Activated CD4-positive, alpha-beta T cell treated with anti-CD3 and anti-CD28 coated beads, Interleukin-2, amount 10 ng/mL, durations not matched to agents 7 days and 5 days (primary cell): ENCODE measurements at regions not wholly inside any gene's neighbourhood (a gene's known extent, or its start where the extent isn't known, plus 50 kb on each side); places are given as distances from the start of the nearest gene placed in this dataset.
"Not testable (repeated sequence)": the region's sequence is repeated elsewhere in the genome, so short reads cannot be mapped to it uniquely, and the experiment has no call there.

Experiments used
- CTCF ChIA-PET: fragments of 350-600 bp; sonication (Branson Sonifier 250); formaldehyde crosslinking; loops from one replicate; lab custom pipeline; 2021; ENCODE audit warnings: antibody characterized with exemption; lab: Charles Lee
- POLR2A ChIA-PET: fragments of 350-600 bp; sonication (Branson Sonifier 250); formaldehyde crosslinking; loops from one replicate; lab custom pipeline; 2021; ENCODE audit warnings: antibody characterized with exemption; lab: Charles Lee
- DNase-seq: peaks from one replicate; pipeline ENCODE4 v3.0.0-alpha.2; 2020
- H3K27ac Mint-ChIP-seq: one replicate; pipeline ENCODE4 v1.8.0; 2021; ENCODE audit warnings: mild to moderate bottlenecking, moderate library complexity, mixed read lengths
- H3K27me3 Mint-ChIP-seq: one replicate; pipeline ENCODE4 v1.8.0; 2021; ENCODE audit warnings: mixed read lengths
- H3K36me3 Mint-ChIP-seq: one replicate; pipeline ENCODE4 v1.8.0; 2021; ENCODE audit warnings: low read depth, mixed read lengths
- H3K4me1 Mint-ChIP-seq: one replicate; pipeline ENCODE4 v1.8.0; 2021; ENCODE audit warnings: mixed read lengths
- H3K4me3 Mint-ChIP-seq: one replicate; pipeline ENCODE4 v1.8.0; 2021; ENCODE audit warnings: mild to moderate bottlenecking, moderate library complexity, mixed read lengths
- H3K9me3 Mint-ChIP-seq: one replicate; pipeline ENCODE4 v1.8.0; 2021; ENCODE audit warnings: mixed read lengths

GRCh38 chr6:144423167-144423566 lies 138.0 kb downstream of the UTRN start:
- Mint-ChIP-seq H3K9me3 (no peaks in the 10 kb centered on the region), H3K36me3 (peaks cover 46% of the 10 kb centered on the region), H3K27ac (no peak overlapping the region), H3K4me1 (no peaks in the 10 kb centered on the region), H3K4me3 (no peak overlapping the region), H3K27me3 (no peaks in the 10 kb centered on the region)
- ChIA-PET CTCF (interaction anchor here (0.8 kb wide), 1 partner anchor 86 kb away, joined by 3 read pairs; no protein-coding TSS in a partner anchor), POLR2A (no interaction called here)
- DNase-seq: no peak

- POLR2A ChIA-PET: interaction anchor here (0.7 kb wide), 1 partner anchor 19 kb away, joined by 3 read pairs; no protein-coding TSS in a partner anchor
- no peak overlapping the region for H3K4me3 Mint-ChIP-seq
- H3K4me1 Mint-ChIP-seq: peaks cover 3% of the 10 kb centered on the region
- CTCF ChIA-PET: no interaction called here
- H3K27me3 Mint-ChIP-seq: no peaks in the 10 kb centered on the region
- no peak overlapping the region for H3K27ac Mint-ChIP-seq
- H3K9me3 Mint-ChIP-seq: peaks cover 3% of the 10 kb centered on the region
- peaks cover 64% of the 10 kb centered on the region for H3K36me3 Mint-ChIP-seq
- no peak for DNase-seq
These were observed 144.6 kb downstream of the UTRN start for GRCh38 chr6:144429753-144430152.

- H3K4me3 Mint-ChIP-seq, H3K4me1 Mint-ChIP-seq, CTCF ChIA-PET, H3K9me3 Mint-ChIP-seq, H3K27ac Mint-ChIP-seq, DNase-seq, H3K27me3 Mint-ChIP-seq, POLR2A ChIA-PET: not testable (repeated sequence)
- H3K36me3 Mint-ChIP-seq: peaks cover 61% of the 10 kb centered on the region
These were observed 148.3 kb downstream of the UTRN start for GRCh38 chr6:144433446-144433845.

GRCh38 chr6:144434308-144434990 lies 149.3 kb downstream of the UTRN start:
- CTCF ChIA-PET: interaction anchor here (0.9 to 1.3 kb wide), 3 partner anchors 10 to 25 kb away, joined by 3 to 7 read pairs (median 5); no protein-coding TSS in a partner anchor
- POLR2A ChIA-PET: interaction anchor here (0.7 kb wide), 1 partner anchor 87 kb away, joined by 4 read pairs; no protein-coding TSS in a partner anchor
- H3K4me3 Mint-ChIP-seq: no peak overlapping the region
- H3K9me3 Mint-ChIP-seq: peaks cover 8% of the 10 kb centered on the region
- H3K27ac Mint-ChIP-seq: no peak overlapping the region
- H3K27me3 Mint-ChIP-seq: no peaks in the 10 kb centered on the region
- H3K36me3 Mint-ChIP-seq: peaks cover 66% of the 10 kb centered on the region
- DNase-seq: no peak
- peaks cover 6% of the 10 kb centered on the region for H3K4me1 Mint-ChIP-seq

DNA sequence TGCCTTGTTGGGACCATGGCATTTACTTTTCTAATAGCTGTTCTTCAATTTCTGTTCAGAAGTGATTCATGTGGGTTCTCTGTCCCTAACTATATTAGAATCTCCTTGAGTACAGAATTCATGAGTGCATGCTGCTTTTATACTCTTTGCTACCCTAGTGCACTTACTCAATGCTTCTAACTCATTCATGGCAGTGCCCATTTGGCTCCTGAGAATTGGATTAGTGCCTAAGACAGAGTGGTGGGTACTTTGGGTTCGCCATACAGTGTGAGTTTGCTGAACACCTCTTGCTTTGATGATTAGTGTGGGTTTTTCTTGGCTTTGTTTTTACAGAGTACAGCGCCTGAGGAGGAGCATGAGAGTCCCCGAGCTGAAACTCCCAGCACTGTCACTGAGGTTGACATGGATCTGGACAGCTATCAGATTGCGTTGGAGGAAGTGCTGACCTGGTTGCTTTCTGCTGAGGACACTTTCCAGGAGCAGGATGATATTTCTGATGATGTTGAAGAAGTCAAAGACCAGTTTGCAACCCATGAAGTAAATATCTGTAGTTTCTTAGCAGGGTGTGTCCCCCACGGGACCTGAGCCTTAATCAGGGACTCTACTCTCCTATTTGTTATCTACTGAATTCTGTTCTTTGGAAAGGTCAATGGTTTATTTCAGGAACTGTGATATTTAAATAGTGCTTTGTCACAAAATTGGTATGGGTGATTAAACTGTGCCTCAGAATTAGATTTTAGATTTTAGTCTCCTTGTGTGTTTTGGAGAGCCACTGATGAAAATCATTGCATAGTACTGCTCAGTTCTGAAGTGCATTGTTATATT lies 150.7 kb downstream of the UTRN start:
- Mint-ChIP-seq H3K4me3 (no peak overlapping the region), H3K27ac (no peak overlapping the region), H3K9me3 (peaks cover 14% of the 10 kb centered on the region), H3K27me3 (no peaks in the 10 kb centered on the region), H3K4me1 (peaks cover 6% of the 10 kb centered on the region), H3K36me3 (peaks cover 73% of the 10 kb centered on the region)
- ChIA-PET CTCF (interaction anchor here (0.9 to 1.1 kb wide), 2 partner anchors 9 to 26 kb away, joined by 3 to 7 read pairs; no protein-coding TSS in a partner anchor), POLR2A (no interaction called here)
- no peak for DNase-seq

GRCh38 chr6:144437105-144437504 lies 152.0 kb downstream of the UTRN start:
- ChIA-PET POLR2A (no interaction called here), CTCF (no interaction called here)
- H3K27me3 Mint-ChIP-seq: no peaks in the 10 kb centered on the region
- DNase-seq: no peak
- peaks cover 74% of the 10 kb centered on the region for H3K36me3 Mint-ChIP-seq
- H3K4me1 Mint-ChIP-seq: peaks cover 6% of the 10 kb centered on the region
- no peak overlapping the region for H3K27ac Mint-ChIP-seq
- H3K4me3 Mint-ChIP-seq: no peak overlapping the region
- H3K9me3 Mint-ChIP-seq: peaks cover 23% of the 10 kb centered on the region

DNA sequence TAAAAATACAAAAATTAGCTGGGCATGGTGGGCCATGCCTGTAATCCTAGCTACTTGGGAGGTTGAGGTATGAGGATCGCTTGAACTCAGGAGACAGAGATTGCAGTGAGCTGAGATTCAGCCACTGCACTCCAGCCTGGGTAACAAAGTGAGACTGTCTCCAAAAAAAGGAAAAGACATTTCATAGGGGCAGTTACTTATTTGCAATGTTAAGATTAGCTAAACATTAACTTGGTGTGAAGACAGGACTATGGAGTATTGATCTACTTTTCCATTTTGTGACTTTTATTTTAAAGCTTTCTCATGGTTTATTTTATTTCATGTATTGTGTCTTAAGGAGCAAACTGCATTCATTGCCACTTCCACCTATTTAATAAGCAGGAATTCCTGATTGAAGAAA lies 153.0 kb downstream of the UTRN start:
- POLR2A ChIA-PET: no interaction called here

DNA sequence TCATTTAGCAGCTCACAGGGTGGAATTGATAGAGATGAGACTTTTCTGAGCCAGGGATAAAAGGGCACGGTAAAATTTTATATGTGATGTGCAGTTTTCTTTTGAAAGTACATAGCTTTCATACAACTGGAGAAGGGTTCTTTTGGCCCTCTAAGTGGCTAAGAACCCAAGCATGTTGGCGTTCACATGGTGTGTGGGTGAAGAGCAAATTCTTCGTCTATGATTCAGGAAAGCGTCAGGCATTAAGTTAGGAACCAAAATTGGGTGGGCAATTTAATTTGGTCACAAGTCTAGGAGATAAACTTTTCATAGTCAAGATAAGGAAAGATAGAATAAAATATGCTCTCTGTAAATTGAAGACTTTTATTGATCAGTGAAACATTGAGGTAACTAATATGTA lies 153.9 kb downstream of the UTRN start:
- no peak for DNase-seq
- Mint-ChIP-seq H3K27ac (no peak overlapping the region), H3K4me3 (no peak overlapping the region), H3K9me3 (peaks cover 24% of the 10 kb centered on the region), H3K36me3 (peaks cover 79% of the 10 kb centered on the region), H3K27me3 (no peaks in the 10 kb centered on the region), H3K4me1 (peaks cover 4% of the 10 kb centered on the region)
- ChIA-PET POLR2A (no interaction called here), CTCF (interaction anchor here (1.5 kb wide), 1 partner anchor 17 kb away, joined by 3 read pairs; no protein-coding TSS in a partner anchor)

More for the DNA sequence above, 153.0 kb downstream of the UTRN start:
- peaks cover 4% of the 10 kb centered on the region for H3K4me1 Mint-ChIP-seq
- CTCF ChIA-PET: interaction anchor here (1.0 kb wide), 1 partner anchor 11 kb away, joined by 3 read pairs; no protein-coding TSS in a partner anchor
- peaks cover 24% of the 10 kb centered on the region for H3K9me3 Mint-ChIP-seq
- no peak overlapping the region for H3K4me3 Mint-ChIP-seq
- H3K27me3 Mint-ChIP-seq: no peaks in the 10 kb centered on the region
- no peak overlapping the region for H3K27ac Mint-ChIP-seq
- peaks cover 79% of the 10 kb centered on the region for H3K36me3 Mint-ChIP-seq
- no peak for DNase-seq

GRCh38 chr6:144441801-144442200 lies 156.7 kb downstream of the UTRN start:
- H3K27me3 Mint-ChIP-seq, H3K27ac Mint-ChIP-seq, H3K4me1 Mint-ChIP-seq, POLR2A ChIA-PET, H3K4me3 Mint-ChIP-seq, DNase-seq: not testable (repeated sequence)
- CTCF ChIA-PET: interaction anchor here (1.0 kb wide), 1 partner anchor 23 kb away, joined by 3 read pairs; no protein-coding TSS in a partner anchor
- Mint-ChIP-seq H3K36me3 (peaks cover 72% of the 10 kb centered on the region), H3K9me3 (peaks cover 24% of the 10 kb centered on the region)

- Mint-ChIP-seq H3K4me1 (peaks cover 1% of the 10 kb centered on the region), H3K36me3 (peaks cover 67% of the 10 kb centered on the region), H3K9me3 (peaks cover 24% of the 10 kb centered on the region), H3K27me3 (no peaks in the 10 kb centered on the region), H3K4me3 (no peak overlapping the region), H3K27ac (no peak overlapping the region)
- no peak for DNase-seq
- ChIA-PET POLR2A (no interaction called here), CTCF (no interaction called here)
These were observed 158.0 kb downstream of the UTRN start for GRCh38 chr6:144443157-144443556.

DNA sequence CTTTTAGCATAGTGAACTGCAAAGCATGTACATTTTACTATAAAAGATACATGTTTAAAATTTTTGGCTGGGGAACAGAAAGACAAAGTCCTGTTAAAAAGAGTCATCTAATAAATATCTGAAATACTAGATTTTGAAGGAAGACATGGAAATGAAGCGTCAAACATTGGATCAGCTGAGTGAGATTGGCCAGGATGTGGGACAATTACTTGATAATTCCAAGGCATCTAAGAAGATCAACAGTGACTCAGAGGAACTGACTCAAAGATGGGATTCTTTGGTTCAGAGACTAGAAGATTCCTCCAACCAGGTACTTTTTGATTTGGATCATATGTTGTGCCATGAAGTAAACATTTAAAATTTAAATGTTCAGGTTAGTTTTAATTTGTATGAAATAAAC lies 162.3 kb downstream of the UTRN start:
- Mint-ChIP-seq H3K36me3 (peaks cover 52% of the 10 kb centered on the region), H3K4me1 (peaks cover 2% of the 10 kb centered on the region), H3K27me3 (no peaks in the 10 kb centered on the region), H3K4me3 (no peak overlapping the region), H3K9me3 (peaks cover under 1% of the 10 kb centered on the region), H3K27ac (no peak overlapping the region)
- CTCF ChIA-PET: no interaction called here
- no peak for DNase-seq
- POLR2A ChIA-PET: no interaction called here

GRCh38 chr6:144449218-144449617 lies 164.1 kb downstream of the UTRN start:
- ChIA-PET POLR2A (interaction anchor here (0.6 kb wide), 1 partner anchor 19 kb away, joined by 3 read pairs; no protein-coding TSS in a partner anchor), CTCF (interaction anchor here (0.8 to 1.7 kb wide), 4 partner anchors 11 to 15 kb away, joined by 3 to 5 read pairs (median 4); no protein-coding TSS in a partner anchor)
- DNase-seq: no peak
- no peak overlapping the region for H3K4me3 Mint-ChIP-seq
- peak overlapping the region; percentile 28 for H3K27ac Mint-ChIP-seq
- peaks cover 51% of the 10 kb centered on the region for H3K36me3 Mint-ChIP-seq
- peaks cover 2% of the 10 kb centered on the region for H3K4me1 Mint-ChIP-seq
- H3K27me3 Mint-ChIP-seq: no peaks in the 10 kb centered on the region
- H3K9me3 Mint-ChIP-seq: no peaks in the 10 kb centered on the region
